K562 (cell line): ENCODE measurements at regions not wholly inside any gene's neighbourhood (a gene's known extent, or its start where the extent isn't known, plus 50 kb on each side); places are given as distances from the start of the nearest gene placed in this dataset.

ENCODE experiments used
- ATAC-seq: fragments of 200-7000 bp; cut with Tn5 transposase; 3 replicates; pipeline ENCODE4 v1.9.1; 2020; ENCODE audit warnings: moderate library complexity
- BruUV-seq: library from RNA; stranded (reverse); fragments of 400-500 nt; replicated peaks from 2 replicates; lab custom pipeline; 2021; lab: Mats Ljungman, UMichigan
- CTCF ChIA-PET: fragments of 300-600 bp; formaldehyde crosslinking; extraction: SDS; loops from one replicate; lab custom pipeline; 2021; ENCODE audit warnings: low intra/inter-chr PET ratio; lab: Yijun Ruan, JAX
- POLR2A ChIA-PET: fragments of 300-600, 350-650 bp; sonication (Branson Sonifier 250); formaldehyde crosslinking; extraction: SDS; loops from one replicate; lab custom pipeline; 2021; ENCODE audit warnings: antibody characterized with exemption, inconsistent platforms; lab: Yijun Ruan, JAX
- DNase-seq, 4 experiments: peaks; one replicate each; pipeline versions ENCODE4 v3.0.0 to v3.0.0-alpha.2; 2011 to 2018; ENCODE audit warnings: low spot score in 3 of 4, mixed read lengths in 3 of 4; ENCODE audit errors: extremely low read depth in 1 of 4
- FAIRE-seq: peaks from 2 replicates; lab custom pipeline; 2011; peaks lifted over from hg19 to GRCh38; lab: Jason Lieb, UNC
- H2AFZ ChIP-seq: 2 replicates; pipeline ENCODE4 v1.6.0; 2011; ENCODE audit warnings: low read depth, low read length, control low read depth, inconsistent platforms
- H3K27ac ChIP-seq: fragments of 200-600 bp; 3 replicates; pipeline ENCODE4 v1.8.0; 2011; ENCODE audit warnings: low read depth, mild to moderate bottlenecking, control low read depth, inconsistent platforms, low read length, moderate library complexity, mixed read lengths; ENCODE audit errors: extremely low read depth
- H3K27me3 ChIP-seq, 2 experiments: fragments of 300-600 bp in 1 of 2; 2 replicates in 1 of 2; 3 replicates in 1 of 2; pipeline versions ENCODE4 v1.6.0 to v1.8.0; 2011; ENCODE audit warnings: inconsistent platforms in 2 of 2, low read length in 2 of 2, mild to moderate bottlenecking in 1 of 2, mixed read lengths in 1 of 2, moderate library complexity in 1 of 2; ENCODE audit not compliant: control insufficient read depth in 2 of 2, insufficient read depth in 2 of 2
- H3K36me3 ChIP-seq: fragments of 300-600 bp; 3 replicates; pipeline ENCODE4 v1.8.0; 2011; ENCODE audit warnings: mild to moderate bottlenecking, low read length, inconsistent platforms; ENCODE audit not compliant: control insufficient read depth, insufficient read depth
- H3K4me1 ChIP-seq, 2 experiments: fragments of 200-600 bp in 1 of 2; replicated peaks in 1 of 2; 2 replicates in 1 of 2; 3 replicates in 1 of 2; pipeline versions ENCODE4 v1.5.1 to v1.8.0; 2011; ENCODE audit warnings: inconsistent platforms in 2 of 2, low read length in 2 of 2, mild to moderate bottlenecking in 1 of 2, mixed read lengths in 1 of 2, moderate library complexity in 1 of 2; ENCODE audit not compliant: control insufficient read depth in 2 of 2, insufficient read depth in 2 of 2
- H3K4me2 ChIP-seq: 2 replicates; pipeline ENCODE4 v1.6.1; 2011; ENCODE audit warnings: low read length, control low read depth, inconsistent platforms, mixed read lengths; ENCODE audit not compliant: insufficient read depth
- H3K4me3 ChIP-seq: fragments of 200-600 bp; sonication (generic), shearing (Covaris generic); 2 replicates; pipeline ENCODE4 v1.5.1; 2016; ENCODE audit warnings: control low read depth, inconsistent platforms
- H3K79me2 ChIP-seq: fragments of 200-600 bp; 3 replicates; pipeline ENCODE4 v1.8.0; 2011; ENCODE audit warnings: low read length, inconsistent platforms; ENCODE audit not compliant: control insufficient read depth, insufficient read depth
- H3K9ac ChIP-seq, 2 experiments: 2 replicates each; pipeline versions ENCODE4 v1.6.0 to v1.6.1; 2011; ENCODE audit warnings: low read depth in 2 of 2, low read length in 2 of 2, control low read depth in 1 of 2, inconsistent platforms in 1 of 2, mild to moderate bottlenecking in 1 of 2, mixed read lengths in 1 of 2; ENCODE audit not compliant: insufficient read depth in 1 of 2
- H3K9me1 ChIP-seq: one replicate; pipeline ENCODE4 v1.6.0; 2011; ENCODE audit warnings: inconsistent platforms, mild to moderate bottlenecking, low read length, moderate library complexity; ENCODE audit not compliant: control insufficient read depth, insufficient read depth
- H3K9me3 ChIP-seq: replicated peaks from 2 replicates; pipeline ENCODE4 v1.5.1; 2011; ENCODE audit warnings: low read depth, low read length, inconsistent platforms; ENCODE audit not compliant: control insufficient read depth, insufficient read depth
- H4K20me1 ChIP-seq: replicated peaks from 2 replicates; pipeline ENCODE4 v1.6.1; 2011; ENCODE audit warnings: low read length, inconsistent platforms, mixed read lengths; ENCODE audit not compliant: control insufficient read depth, insufficient read depth
- EP300 ChIP-seq: IDR thresholded peaks from 2 replicates; pipeline ENCODE4 v1.6.1; 2012; ENCODE audit warnings: low read length, improper control_type of control experiment
- ETV1 ChIP-seq: fragments of 450-650 bp; conservative IDR thresholded peaks from 2 replicates; pipeline ENCODE4 v1.6.1; 2016; ENCODE audit warnings: missing genetic modification characterization, control low read depth, low read depth, missing compliant biosample characterization
- FIP1L1 ChIP-seq: fragments of 200-400 bp; formaldehyde crosslinking; IDR thresholded peaks from 2 replicates; pipeline ENCODE4 v1.6.1; 2018; ENCODE audit warnings: mild to moderate bottlenecking, low read depth, low read length; ENCODE audit not compliant: poor library complexity, severe bottlenecking
- GTF2A2 ChIP-seq: IDR thresholded peaks from 2 replicates; pipeline ENCODE4 v1.6.1; 2016; ENCODE audit warnings: mild to moderate bottlenecking, missing genetic modification characterization, missing compliant biosample characterization
- HMGXB4 ChIP-seq: sonication (generic); formaldehyde crosslinking; IDR thresholded peaks from 2 replicates; pipeline ENCODE4 v1.8.1; 2023; ENCODE audit warnings: mild to moderate bottlenecking, missing genetic modification reagents
- MEF2D ChIP-seq: conservative IDR thresholded peaks from 2 replicates; pipeline ENCODE4 v1.6.1; 2016; ENCODE audit warnings: low read depth, missing genetic modification characterization, missing compliant biosample characterization
- PRMT5 ChIP-seq: sonication (generic); formaldehyde crosslinking; IDR thresholded peaks from 2 replicates; pipeline ENCODE4 v1.5.0; 2020; ENCODE audit warnings: missing genetic modification reagents
- RAD51 ChIP-seq: fragments of 450-650 bp; IDR thresholded peaks from 2 replicates; pipeline ENCODE4 v1.7.1; 2016; ENCODE audit warnings: low read depth, mild to moderate bottlenecking, borderline replicate concordance
- ZNF184 ChIP-seq: sonication (generic); formaldehyde crosslinking; IDR thresholded peaks from 2 replicates; pipeline ENCODE4 v1.5.0; 2020; ENCODE audit warnings: missing genetic modification reagents
- WGBS: fragments of 100-300 bp; shearing (Covaris generic); methylation state at CpG from one replicate; pipeline ENCODE4 v1.1.6; 2016; ENCODE audit warnings: low coverage, mixed read lengths; ENCODE audit not compliant: insufficient coverage; ENCODE audit errors: missing lambda C conversion rate; 5-methylcytosine and 5-hydroxymethylcytosine counted together
- in situ Hi-C: fragments of 300-500 bp; cut with MboI; formaldehyde crosslinking; loops from 4 replicates; pipeline ENCODE4 v1.15.0; 2018; ENCODE audit warnings: inconsistent platforms, mixed read lengths
- intact Hi-C: fragments of 100-400 bp; cut with micrococcal nuclease; formaldehyde crosslinking; loops from 2 replicates; pipeline ENCODE4 v1.14.2; 2022
- TF ChIP-seq, protein P1 (sequence below): sonication (generic); formaldehyde crosslinking; IDR thresholded peaks from 2 replicates; pipeline ENCODE4 v1.8.1; 2023; ENCODE audit warnings: mild to moderate bottlenecking, missing genetic modification reagents

- H3K4me2 ChIP-seq: no peak overlapping the region
- no peak for ATAC-seq
- ChIA-PET CTCF (no interaction called here), POLR2A (no interaction called here)
- no peak for DNase-seq
- H3K9ac ChIP-seq: no peak overlapping the region
- H3K27ac ChIP-seq: no peak overlapping the region
- FAIRE-seq: no peak
- no peaks in the 10 kb centered on the region; the same call in 1 of the 2 replicates for H3K9me3 ChIP-seq
- TF ChIP-seq PRMT5 (CRISPR knock-in tag) (no peak), GTF2A2 (no peak), FIP1L1 (no peak), HMGXB4 (CRISPR knock-in tag) (no peak), ZNF184 (CRISPR knock-in tag) (no peak), EP300 (no peak), RAD51 (no peak), ETV1 (tag) (no peak), MEF2D (tag) (no peak)
- TF ChIP-seq, protein P1, sequence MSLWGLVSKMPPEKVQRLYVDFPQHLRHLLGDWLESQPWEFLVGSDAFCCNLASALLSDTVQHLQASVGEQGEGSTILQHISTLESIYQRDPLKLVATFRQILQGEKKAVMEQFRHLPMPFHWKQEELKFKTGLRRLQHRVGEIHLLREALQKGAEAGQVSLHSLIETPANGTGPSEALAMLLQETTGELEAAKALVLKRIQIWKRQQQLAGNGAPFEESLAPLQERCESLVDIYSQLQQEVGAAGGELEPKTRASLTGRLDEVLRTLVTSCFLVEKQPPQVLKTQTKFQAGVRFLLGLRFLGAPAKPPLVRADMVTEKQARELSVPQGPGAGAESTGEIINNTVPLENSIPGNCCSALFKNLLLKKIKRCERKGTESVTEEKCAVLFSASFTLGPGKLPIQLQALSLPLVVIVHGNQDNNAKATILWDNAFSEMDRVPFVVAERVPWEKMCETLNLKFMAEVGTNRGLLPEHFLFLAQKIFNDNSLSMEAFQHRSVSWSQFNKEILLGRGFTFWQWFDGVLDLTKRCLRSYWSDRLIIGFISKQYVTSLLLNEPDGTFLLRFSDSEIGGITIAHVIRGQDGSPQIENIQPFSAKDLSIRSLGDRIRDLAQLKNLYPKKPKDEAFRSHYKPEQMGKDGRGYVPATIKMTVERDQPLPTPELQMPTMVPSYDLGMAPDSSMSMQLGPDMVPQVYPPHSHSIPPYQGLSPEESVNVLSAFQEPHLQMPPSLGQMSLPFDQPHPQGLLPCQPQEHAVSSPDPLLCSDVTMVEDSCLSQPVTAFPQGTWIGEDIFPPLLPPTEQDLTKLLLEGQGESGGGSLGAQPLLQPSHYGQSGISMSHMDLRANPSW (CRISPR knock-in tag): no peak
- H3K4me3 ChIP-seq: no peak overlapping the region
- no TSS peak for BruUV-seq
- no peaks in the 10 kb centered on the region for H3K9me1 ChIP-seq
- intact Hi-C loops: no loop called here
- H3K4me1 ChIP-seq: no peaks in the 10 kb centered on the region
- H3K79me2 ChIP-seq: no peaks in the 10 kb centered on the region
- in situ Hi-C loops: no loop called here
- no peaks in the 10 kb centered on the region for H4K20me1 ChIP-seq
- H2AFZ ChIP-seq: no peak overlapping the region
- no peaks in the 10 kb centered on the region for H3K27me3 ChIP-seq
- H3K36me3 ChIP-seq: no peaks in the 10 kb centered on the region
- WGBS: 0% methylated on average over 1 of the region's 2 CpGs
Observed at GRCh38 chr13:84098273-84098672, 216.0 kb upstream of the SLITRK1 start.
